ENCODE measurements at regions not wholly inside any gene's neighbourhood (a gene's known extent, or its start where the extent isn't known, plus 50 kb on each side); places are given as distances from the start of the nearest gene placed in this dataset.
"Not testable (repeated sequence)": the region's sequence is repeated elsewhere in the genome, so short reads cannot be mapped to it uniquely, and the experiment has no call there.

- intact Hi-C loops (cut with DNase I, micrococcal nuclease): no loop called here
- no peak for ATAC-seq
- no peak for DNase-seq
These were observed 81.9 kb upstream of the HMGXB4 start for GRCh38 chr22:35175392-35175791.

GRCh38 chr22:35177811-35178210, 79.5 kb upstream of the HMGXB4 start:
- intact Hi-C loops (cut with DNase I, micrococcal nuclease): no loop called here
- no peak for DNase-seq
- ATAC-seq: no peak

DNA sequence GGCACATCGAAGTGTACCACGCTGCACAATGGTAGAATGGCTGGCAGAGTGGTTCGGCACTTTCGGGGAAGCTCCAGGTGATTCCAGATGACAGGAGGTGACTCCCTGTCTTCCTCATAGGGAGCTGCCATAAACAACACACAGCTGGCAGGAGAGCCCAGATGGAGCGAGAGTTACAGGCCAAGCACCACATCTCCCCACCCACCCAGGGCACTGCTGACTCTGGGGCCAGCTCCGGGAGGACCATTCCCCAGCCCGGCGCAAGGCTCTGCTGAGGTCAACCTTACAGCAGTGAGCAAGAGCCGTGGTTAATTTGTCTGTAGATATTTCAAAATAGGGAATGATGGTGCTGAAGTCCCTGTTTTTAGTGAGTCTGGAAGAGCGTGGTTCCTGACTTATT, 78.8 kb upstream of the HMGXB4 start:
- intact Hi-C loops (cut with DNase I, micrococcal nuclease): no loop called here
- no peak for ATAC-seq

DNA sequence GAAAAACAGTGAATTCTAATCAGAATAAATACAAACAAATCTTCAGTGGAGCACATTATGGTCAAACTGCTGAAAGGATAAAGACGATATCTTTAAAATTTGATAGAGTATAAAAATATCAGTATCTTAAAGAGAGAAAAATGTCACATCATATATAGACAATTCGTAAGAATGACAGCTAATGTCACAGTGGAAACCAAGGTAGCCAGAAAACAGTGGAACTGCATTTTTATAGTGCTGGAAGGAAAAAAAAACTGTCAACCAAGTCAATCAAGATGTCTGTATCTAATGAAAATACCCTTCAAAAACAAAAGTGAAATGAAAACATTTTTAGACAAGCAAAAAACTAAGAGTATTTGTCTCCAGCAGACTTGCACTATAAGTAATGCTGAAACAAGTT, 73.4 kb upstream of the HMGXB4 start:
- DNase-seq: no peak
- no peak for ATAC-seq
- intact Hi-C loops (cut with DNase I, micrococcal nuclease): no loop called here

More for the DNA sequence above, 78.8 kb upstream of the HMGXB4 start:
- DNase-seq: no peak

GRCh38 chr22:35186492-35186891, 70.8 kb upstream of the HMGXB4 start:
- no peak for ATAC-seq
- intact Hi-C loops (cut with DNase I, micrococcal nuclease): no loop called here
- no peak for DNase-seq

- ATAC-seq; DNase-seq; intact Hi-C loops (cut with DNase I, micrococcal nuclease): not testable (repeated sequence)
These were observed 68.4 kb upstream of the HMGXB4 start for GRCh38 chr22:35188930-35189329.

GRCh38 chr22:35189559-35189958, 67.7 kb upstream of the HMGXB4 start:
- DNase-seq (no peak), ATAC-seq (no peak)
- intact Hi-C loops (cut with DNase I, micrococcal nuclease): no loop called here

- ATAC-seq (no peak), DNase-seq (no peak)
- intact Hi-C loops (cut with DNase I, micrococcal nuclease): no loop called here
These were observed 65.9 kb upstream of the HMGXB4 start for GRCh38 chr22:35191412-35191811.

DNA sequence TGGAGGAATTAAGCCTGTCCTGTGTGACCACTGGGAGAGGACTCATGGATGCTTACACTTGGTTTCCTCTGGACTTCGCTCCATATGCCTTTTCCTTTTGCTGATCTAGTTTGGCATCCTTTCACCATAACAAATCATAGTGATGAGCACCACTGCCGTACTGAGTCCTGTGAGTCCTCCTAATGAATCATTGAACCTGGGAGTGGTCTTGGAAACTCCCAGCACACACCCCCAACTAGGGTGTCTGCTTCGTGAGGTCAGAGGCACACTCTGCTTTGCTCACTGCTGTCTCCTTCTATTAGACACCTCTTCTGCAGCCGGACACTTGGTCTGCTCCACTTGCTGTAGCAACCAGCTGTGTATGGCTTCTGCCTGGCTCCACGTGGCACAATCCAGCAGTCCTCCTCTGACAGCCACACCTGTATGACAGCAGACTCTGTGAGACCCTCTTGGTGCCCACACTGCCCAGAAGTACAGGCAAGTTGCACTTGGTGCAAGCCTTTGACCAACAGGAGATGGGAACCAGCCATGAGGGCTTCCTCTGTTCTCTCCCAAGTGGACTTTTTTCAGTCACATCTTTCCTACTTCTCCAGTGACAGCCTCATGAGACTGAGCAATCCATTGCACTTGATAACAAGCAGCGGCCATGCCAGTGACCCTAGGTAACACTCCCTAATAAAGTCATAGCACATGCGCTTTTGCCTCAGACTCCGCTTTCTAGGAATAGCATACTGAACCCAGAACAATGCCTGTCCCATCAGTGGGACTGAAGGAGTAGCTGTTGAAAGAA, 65.0 kb upstream of the HMGXB4 start:
- intact Hi-C loops (cut with DNase I, micrococcal nuclease): no loop called here
- no peak for ATAC-seq
- no peak for DNase-seq

GRCh38 chr22:35195226-35195625, 62.1 kb upstream of the HMGXB4 start:
- intact Hi-C loops (cut with DNase I, micrococcal nuclease): no loop called here
- ATAC-seq (no peak), DNase-seq (no peak)

DNA sequence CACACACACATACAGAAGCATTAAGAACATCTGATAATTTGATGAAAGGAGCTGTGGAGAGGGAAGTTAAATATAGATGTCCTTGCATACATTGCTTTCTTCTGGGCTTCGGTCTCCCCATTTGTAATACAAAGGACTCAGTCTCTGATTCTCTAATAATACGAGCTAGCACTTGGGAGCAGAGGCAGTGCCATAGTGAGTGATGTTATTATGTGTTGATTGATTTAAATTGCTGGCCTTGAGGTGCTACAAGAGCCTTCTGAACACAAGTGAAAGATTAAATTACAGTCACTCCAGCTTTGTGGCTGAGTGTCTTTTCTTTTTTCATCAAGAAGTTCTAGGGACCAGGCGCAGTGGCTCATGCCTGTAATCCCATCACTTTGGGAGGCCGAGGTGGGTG, 61.5 kb upstream of the HMGXB4 start:
- no peak for ATAC-seq
- DNase-seq: no peak
- intact Hi-C loops (cut with DNase I, micrococcal nuclease): no loop called here

DNA sequence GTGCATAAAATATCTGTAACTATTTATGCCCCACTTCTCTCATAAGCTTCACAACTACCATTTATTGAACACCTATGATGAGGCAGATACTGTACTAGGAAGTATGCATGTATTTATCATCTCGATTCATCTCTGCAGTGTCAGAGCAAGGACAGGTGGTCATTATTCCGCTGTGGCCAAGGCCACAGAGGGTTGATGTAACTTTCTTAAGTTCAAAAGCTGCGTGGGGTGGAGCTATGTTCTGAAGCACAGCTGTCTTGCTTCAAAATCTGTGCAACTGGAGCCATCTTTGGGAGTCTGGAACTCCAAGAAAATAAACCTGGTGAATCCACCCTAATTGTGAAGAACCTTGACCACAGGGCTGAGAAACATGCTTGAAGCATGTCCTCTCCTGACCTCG, 60.2 kb upstream of the HMGXB4 start:
- intact Hi-C loops (cut with DNase I, micrococcal nuclease): no loop called here
- ATAC-seq: no peak

GRCh38 chr22:35197886-35198285, 59.4 kb upstream of the HMGXB4 start:
- intact Hi-C loops (cut with DNase I, micrococcal nuclease): no loop called here
- ATAC-seq (no peak), DNase-seq (no peak)

More for the DNA sequence above, 60.2 kb upstream of the HMGXB4 start:
- no peak for DNase-seq

DNA sequence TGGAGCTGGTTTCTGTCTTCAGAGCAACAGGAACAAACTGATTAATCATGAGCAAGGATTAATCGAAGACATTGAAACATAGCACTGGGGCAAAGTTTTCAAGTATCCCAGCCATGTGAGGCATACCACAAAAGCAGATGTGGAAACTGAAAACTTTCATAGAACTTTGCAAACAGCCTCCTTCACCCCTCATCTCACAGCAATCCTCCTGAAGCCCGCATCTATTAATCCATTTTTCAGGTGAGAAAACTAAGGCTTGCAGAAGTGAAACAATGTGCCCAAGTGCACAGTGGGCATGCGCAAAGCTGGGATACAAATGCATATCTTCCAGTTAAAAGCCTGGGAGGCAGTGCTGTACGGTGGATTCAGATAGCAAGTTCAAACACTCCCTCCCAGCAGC, 58.6 kb upstream of the HMGXB4 start:
- DNase-seq (no peak), ATAC-seq (no peak)
- intact Hi-C loops (cut with DNase I, micrococcal nuclease): no loop called here

DNA sequence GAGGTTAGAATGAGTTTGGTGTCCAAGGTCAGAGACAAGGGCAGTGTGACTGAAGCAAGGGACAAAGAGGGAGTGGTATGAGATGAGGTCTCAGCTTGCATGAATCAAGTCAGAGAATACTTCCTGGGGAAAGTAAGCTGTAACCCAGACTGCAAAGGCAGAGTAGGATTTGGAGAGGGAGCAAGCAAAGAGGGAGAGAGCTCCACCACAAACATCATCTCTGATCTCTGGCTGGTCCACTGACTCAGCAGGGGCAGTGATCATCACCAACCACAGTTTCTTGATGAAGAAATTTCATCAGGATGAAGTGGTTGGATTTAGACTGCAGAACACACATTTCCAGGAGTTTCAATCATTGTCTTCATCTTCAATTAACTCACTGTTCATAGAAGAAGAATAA, 54.9 kb upstream of the HMGXB4 start:
- DNase-seq (no peak), ATAC-seq (no peak)
- intact Hi-C loops (cut with DNase I, micrococcal nuclease): no loop called here

GRCh38 chr22:35203583-35203982, 53.7 kb upstream of the HMGXB4 start:
- DNase-seq (no peak), ATAC-seq (no peak)
- intact Hi-C loops (cut with DNase I, micrococcal nuclease): no loop called here

- ATAC-seq (no peak), DNase-seq (no peak)
- intact Hi-C loops (cut with DNase I, micrococcal nuclease): no loop called here
These were observed 52.2 kb upstream of the HMGXB4 start for GRCh38 chr22:35204807-35205775.

- DNase-seq (no peak), ATAC-seq (no peak)
- intact Hi-C loops (cut with DNase I, micrococcal nuclease): no loop called here
These were observed 51.3 kb upstream of the HMGXB4 start for GRCh38 chr22:35205961-35206360.

GRCh38 chr22:35206889-35207288, 50.4 kb upstream of the HMGXB4 start:
- ATAC-seq (no peak), DNase-seq (no peak)
- intact Hi-C loops (cut with DNase I, micrococcal nuclease): no loop called here

All from left colon (tissue), 2 donors.